Thyroid gland (tissue), 4 donors: ENCODE measurements at regions not wholly inside any gene's neighbourhood (a gene's known extent, or its start where the extent isn't known, plus 50 kb on each side); places are given as distances from the start of the nearest gene placed in this dataset.

Experiments used
- DNase-seq, 2 donors: peaks; one replicate each; pipeline ENCODE4 v3.0.0-alpha.2; 2019
- H3K27ac ChIP-seq, 3 donors: fragments of 200-600 bp; sonication (generic); 1 replicate in 2 of 3; 2 replicates in 1 of 3; pipeline ENCODE4 v1.5.1; 2016 to 2019; ENCODE audit warnings: mild to moderate bottlenecking in 1 of 3, moderate library complexity in 1 of 3
- H3K27me3 ChIP-seq: fragments of 200-600 bp; sonication (generic); one replicate; pipeline ENCODE4 v1.5.1; 2019
- H3K36me3 ChIP-seq, 2 donors: fragments of 200-600 bp; sonication (generic); one replicate each; pipeline ENCODE4 v1.5.1; 2016 to 2019
- H3K4me1 ChIP-seq, 2 donors: fragments of 200-600 bp; sonication (generic); one replicate each; pipeline ENCODE4 v1.5.1; 2017 to 2019
- H3K4me3 ChIP-seq, 3 donors: fragments of 200-600 bp; sonication (generic); replicated peaks in 1 of 3; 1 replicate in 2 of 3; 2 replicates in 1 of 3; pipeline ENCODE4 v1.5.1; 2016; ENCODE audit warnings: mild to moderate bottlenecking in 1 of 3
- H3K9me3 ChIP-seq: fragments of 200-600 bp; sonication (generic); one replicate; pipeline ENCODE4 v1.5.1; 2017
- CTCF ChIP-seq, 6 experiments: fragments of 200-600 bp in 3 of 6; fragments of 450-650 bp in 3 of 6; sonication (generic) in 3 of 6; IDR thresholded peaks; one replicate each; pipeline ENCODE4 v1.5.1; 2016 to 2019; ENCODE audit warnings: antibody characterized with exemption in 6 of 6, mild to moderate bottlenecking in 2 of 6, inconsistent platforms in 1 of 6, moderate library complexity in 1 of 6
- POLR2A ChIP-seq, 2 donors: fragments of 450-650 bp; IDR thresholded peaks; one replicate each; pipeline ENCODE4 v1.6.1; 2017; ENCODE audit warnings: antibody characterized with exemption in 2 of 2, mild to moderate bottlenecking in 2 of 2, moderate library complexity in 1 of 2
- WGBS, 2 donors: methylation state at CpG; one replicate each; pipeline ENCODE4 v1.1.5; 2017; 5-methylcytosine and 5-hydroxymethylcytosine counted together
- intact Hi-C: fragments of 100-400 bp; cut with DNase I; formaldehyde crosslinking; loops from one replicate; pipeline ENCODE4 v1.15.1; 2023

DNA sequence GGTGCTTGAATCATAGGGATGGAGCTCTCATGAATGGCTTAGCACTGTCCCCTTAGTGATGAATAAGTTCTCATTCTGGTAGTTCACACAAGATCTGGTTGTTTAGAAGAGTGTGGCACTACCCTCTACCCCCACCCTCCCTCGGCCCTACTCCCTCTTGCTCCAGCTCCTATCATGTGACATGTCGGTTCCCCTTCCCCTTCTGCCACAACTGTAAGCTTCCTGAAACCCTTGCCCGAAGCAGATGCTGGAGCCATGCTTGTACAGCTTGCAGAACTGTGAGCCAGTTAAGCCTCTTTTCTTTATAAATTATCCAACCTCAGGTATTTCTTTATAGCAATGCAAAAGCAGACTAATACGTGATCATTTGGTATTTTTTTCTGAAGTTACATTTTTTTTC lies 1012.6 kb downstream of the BCL11A start:
- intact Hi-C loops = no loop called here
- Histone ChIP-seq H3K4me1 (no peaks in the 10 kb centered on the region), H3K27ac (no peak overlapping the region), H3K27me3 (no peaks in the 10 kb centered on the region), H3K36me3 (no peaks in the 10 kb centered on the region), H3K4me3 (no peak overlapping the region), H3K9me3 (no peaks in the 10 kb centered on the region)
- WGBS, 2 donors = 79 to 82% methylated on average over 4 of the region's 4 CpGs
- TF ChIP-seq CTCF (IDR thresholded peaks at IDR 0.05) (no peak), POLR2A (IDR thresholded peaks at IDR 0.05) (no peak)
- DNase-seq = no peak

- no peaks in the 10 kb centered on the region for H3K36me3 ChIP-seq
- H3K4me1 ChIP-seq = no peaks in the 10 kb centered on the region
- no peak for DNase-seq
- H3K27ac ChIP-seq = no peak overlapping the region
- 73 to 76% methylated on average over 2 of the region's 2 CpGs for WGBS, 2 donors
- TF ChIP-seq POLR2A (IDR thresholded peaks at IDR 0.05) (no peak), CTCF (IDR thresholded peaks at IDR 0.05) (no peak)
- H3K4me3 ChIP-seq = no peak overlapping the region
- no peaks in the 10 kb centered on the region for H3K27me3 ChIP-seq
- H3K9me3 ChIP-seq = no peaks in the 10 kb centered on the region
- intact Hi-C loops = no loop called here
Observed at GRCh38 chr2:59538398-59538911, 1015.0 kb downstream of the BCL11A start.

- no peak overlapping the region for H3K4me3 ChIP-seq
- H3K4me1 ChIP-seq = no peaks in the 10 kb centered on the region
- intact Hi-C loops = no loop called here
- H3K9me3 ChIP-seq = no peaks in the 10 kb centered on the region
- H3K27me3 ChIP-seq = no peaks in the 10 kb centered on the region
- DNase-seq = no peak
- no peak for TF ChIP-seq CTCF (IDR thresholded peaks at IDR 0.05)
- no peak for TF ChIP-seq POLR2A (IDR thresholded peaks at IDR 0.05)
- no peak overlapping the region for H3K27ac ChIP-seq
- 95 to 97% methylated on average over 3 of the region's 3 CpGs for whole genome bisulfite sequencing, 2 donors
- no peaks in the 10 kb centered on the region for H3K36me3 ChIP-seq
Observed at GRCh38 chr2:59532808-59533207, 1020.6 kb downstream of the BCL11A start.

DNA sequence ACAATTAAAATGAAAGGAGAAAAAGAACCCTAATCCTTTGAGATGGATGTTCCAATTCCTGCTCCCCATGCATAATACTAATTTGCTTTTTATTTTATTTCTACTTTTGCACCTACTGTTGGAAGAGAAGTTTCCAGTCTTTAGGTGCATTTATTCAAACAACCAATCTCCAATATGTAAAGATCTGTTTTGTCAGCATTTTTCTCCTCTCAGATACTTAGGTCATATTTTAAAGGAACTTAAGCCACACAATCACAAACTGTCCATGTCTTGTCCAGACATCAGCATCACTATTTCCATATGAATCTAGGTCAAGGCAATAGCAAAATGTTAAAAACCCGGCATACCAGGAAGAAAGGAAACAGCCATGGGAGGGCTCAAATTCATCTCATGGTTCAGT lies 1023.2 kb downstream of the BCL11A start:
- no peaks in the 10 kb centered on the region for H3K9me3 ChIP-seq
- DNase-seq = no peak
- intact Hi-C loops = no loop called here
- no peak overlapping the region for H3K4me3 ChIP-seq
- H3K27ac ChIP-seq = no peak overlapping the region
- no peaks in the 10 kb centered on the region for H3K27me3 ChIP-seq
- no peaks in the 10 kb centered on the region for H3K36me3 ChIP-seq
- 69 to 78% methylated on average over 1 of the region's 1 CpG for WGBS, 2 donors
- H3K4me1 ChIP-seq = no peaks in the 10 kb centered on the region
- no peak for TF ChIP-seq CTCF (IDR thresholded peaks at IDR 0.05)

DNA sequence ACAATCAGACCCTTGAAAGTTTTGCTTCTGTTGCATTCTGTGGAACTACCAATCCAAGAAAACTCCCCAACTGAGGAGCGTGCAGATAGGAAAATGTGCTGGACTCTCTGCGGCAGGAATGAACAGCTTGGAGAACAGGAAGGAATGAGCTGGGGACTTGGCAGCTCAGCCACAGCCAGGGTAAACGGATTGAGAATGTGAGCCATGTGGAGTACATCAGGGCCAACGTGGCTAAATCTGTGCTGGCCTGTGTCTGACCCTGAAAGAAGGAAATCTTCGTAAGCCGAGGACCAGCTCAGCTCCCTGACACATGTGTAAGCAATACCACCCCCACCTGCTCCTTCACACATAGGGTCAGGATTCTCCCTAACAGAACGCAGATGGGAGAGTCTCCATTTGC lies 1023.7 kb downstream of the BCL11A start:
- Histone ChIP-seq H3K4me1 (no peaks in the 10 kb centered on the region), H3K9me3 (no peaks in the 10 kb centered on the region), H3K36me3 (no peaks in the 10 kb centered on the region), H3K27ac (no peak overlapping the region), H3K27me3 (no peaks in the 10 kb centered on the region), H3K4me3 (no peak overlapping the region)
- intact Hi-C loops = no loop called here
- WGBS, 2 donors = 67 to 73% methylated on average over 7 of the region's 7 CpGs
- DNase-seq = no peak
- no peak for TF ChIP-seq CTCF (IDR thresholded peaks at IDR 0.05)
- no peak for TF ChIP-seq POLR2A (IDR thresholded peaks at IDR 0.05)
